Cerebellar cortex (tissue), 1 donor: ENCODE measurements at regions not wholly inside any gene's neighbourhood (a gene's known extent, or its start where the extent isn't known, plus 50 kb on each side); places are given as distances from the start of the nearest gene placed in this dataset.
A peak's percentile ranks its signal among the peaks of the same experiment; 100 is the strongest.

Source experiments
- DNase-seq: peaks from one replicate; pipeline ENCODE4 v3.0.0-alpha.2; 2015; ENCODE audit warnings: low spot score

DNA sequence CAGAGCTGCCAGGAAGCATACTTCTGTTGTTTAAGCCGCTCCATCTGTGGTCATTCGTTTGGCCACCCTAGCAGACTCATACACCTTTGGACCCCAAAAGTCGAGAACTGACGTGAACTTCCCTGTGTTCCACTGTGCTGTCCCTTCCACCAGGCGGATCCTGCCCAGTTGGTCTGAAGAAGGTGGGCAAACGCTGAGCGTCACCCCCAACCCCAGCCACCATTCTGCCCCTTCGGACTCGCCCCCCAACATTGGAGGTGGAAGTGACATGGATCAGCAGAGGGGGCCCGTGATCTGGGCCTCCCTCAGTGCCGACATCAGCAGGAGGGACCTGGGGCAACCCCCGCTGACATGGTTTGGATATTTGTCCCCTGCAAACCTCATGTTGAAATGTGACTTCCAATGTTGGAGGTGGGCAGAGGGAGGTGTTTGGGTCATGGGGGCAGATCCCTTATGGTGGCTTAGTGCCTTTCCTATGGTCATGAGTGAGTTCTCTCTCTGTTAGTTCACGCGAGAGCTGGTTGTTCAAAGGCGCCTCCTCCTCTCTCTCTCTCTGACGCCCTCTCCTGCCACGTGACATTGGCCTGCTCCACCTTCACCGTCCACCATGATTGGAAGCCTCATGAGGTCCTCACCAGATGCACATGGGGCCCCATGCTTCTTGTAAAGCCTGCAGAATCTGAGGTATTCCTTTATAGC lies 93.6 kb upstream of the ZNF507 start:
- no peak for DNase-seq

DNA sequence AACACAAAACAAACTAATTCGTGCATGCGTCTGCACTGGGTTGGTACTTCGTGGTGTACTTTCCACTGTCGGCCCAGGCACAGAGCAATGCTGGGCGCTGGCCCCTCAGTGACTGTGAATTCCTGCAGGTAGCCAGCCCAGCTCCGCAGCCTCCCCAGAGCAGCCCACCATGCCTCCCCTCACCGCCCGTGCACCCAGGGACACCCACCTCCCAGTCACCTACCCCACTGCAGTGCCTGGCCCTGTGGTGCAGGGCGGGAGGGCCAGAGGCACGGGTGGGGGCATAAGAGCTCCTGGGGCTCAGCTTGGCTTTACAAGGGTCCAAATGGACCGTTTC lies 93.1 kb upstream of the ZNF507 start:
- DNase-seq: no peak

DNA sequence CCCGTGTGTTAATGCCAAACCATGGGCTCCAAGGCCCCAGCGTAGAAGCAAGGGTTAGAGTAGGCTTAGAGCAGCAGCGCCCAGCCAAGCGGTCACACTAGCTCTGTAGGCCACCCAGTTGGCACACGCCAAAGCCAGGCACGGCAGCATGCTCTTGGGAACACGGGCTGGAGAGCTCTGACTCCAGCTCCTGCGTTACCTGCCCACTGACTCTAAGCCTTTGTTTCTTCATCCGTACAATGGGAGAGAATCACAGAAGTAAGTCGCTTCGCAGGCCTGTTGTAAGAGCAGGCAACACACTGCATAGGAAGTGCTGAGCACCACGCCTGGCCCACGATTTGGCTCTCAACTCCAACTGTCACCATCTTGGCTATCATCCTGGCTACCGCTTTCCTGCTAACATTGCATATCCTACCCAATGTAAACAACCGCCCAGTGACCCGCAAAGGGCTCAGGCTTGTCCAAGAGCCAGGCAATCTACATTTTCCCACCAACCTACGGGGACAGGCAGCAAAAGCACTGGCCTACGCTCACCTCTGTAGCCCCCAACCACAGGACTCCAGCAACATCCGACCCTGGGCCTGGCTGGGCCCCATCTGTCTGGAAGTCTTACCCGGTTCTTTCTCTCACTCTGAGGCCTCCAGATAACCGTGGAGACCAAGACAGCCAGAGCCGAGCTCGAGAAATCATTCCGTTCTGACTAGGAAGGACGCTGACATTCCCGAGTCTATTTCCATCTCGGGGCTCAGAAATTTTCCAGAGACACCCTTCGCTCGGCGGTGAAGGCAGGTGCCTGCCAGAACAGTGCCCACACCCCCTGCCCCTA lies 91.5 kb upstream of the ZNF507 start:
- DNase-seq: no peak

DNA sequence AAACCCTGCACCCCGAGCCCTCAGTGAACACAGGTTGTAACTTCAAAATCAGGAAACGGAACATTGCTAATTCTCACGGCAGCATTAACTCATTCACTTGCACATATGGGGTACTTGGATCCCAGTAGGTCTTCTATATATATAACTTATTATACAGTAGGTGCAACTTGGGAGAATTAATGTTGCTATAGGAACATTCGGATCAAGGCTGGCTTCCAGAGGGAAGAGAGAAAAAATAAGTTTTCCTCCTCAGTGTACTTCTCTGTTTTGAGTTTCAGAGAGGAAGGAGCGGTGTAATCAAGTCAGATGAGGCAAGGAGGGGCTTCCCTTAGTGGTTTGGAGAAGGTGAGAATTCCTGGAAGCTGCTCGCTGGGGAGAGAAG lies 90.9 kb upstream of the ZNF507 start:
- DNase-seq: no peak

DNA sequence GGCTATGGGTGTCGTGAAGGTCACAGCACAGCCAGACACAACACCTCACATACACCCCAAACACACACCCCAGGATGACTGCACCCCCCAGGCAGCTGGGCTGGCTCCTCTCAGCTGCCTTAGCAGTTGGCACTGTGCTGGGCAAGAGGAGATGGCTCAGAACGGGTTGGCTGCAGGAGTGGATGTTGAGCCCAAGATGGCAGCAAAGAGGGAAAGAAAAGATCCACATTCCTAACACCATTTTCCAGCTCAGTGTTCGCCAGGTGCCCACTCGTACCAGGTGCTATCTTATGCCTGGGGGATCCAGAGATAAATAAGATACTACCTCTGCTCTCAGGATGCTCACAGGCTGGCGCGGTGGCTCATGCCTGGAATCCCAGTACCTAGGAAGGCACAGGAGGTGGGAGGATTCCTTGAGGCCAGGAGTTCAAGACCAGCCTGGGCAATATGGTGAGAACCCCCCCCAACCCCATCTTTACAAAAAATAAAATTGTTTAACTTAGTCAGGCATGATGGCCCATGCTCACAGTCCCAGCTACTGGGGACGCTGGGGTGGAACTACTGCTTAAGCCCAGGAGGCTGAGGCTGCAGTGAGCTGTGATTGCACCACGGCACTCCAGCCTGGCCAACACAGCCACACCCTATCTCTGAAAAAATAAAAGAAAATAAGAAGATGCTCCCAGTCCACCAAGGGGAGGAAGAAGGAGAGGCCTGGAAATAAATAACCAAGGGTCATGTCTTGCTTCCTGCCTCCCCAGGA lies 89.7 kb upstream of the ZNF507 start:
- DNase-seq: no peak

DNA sequence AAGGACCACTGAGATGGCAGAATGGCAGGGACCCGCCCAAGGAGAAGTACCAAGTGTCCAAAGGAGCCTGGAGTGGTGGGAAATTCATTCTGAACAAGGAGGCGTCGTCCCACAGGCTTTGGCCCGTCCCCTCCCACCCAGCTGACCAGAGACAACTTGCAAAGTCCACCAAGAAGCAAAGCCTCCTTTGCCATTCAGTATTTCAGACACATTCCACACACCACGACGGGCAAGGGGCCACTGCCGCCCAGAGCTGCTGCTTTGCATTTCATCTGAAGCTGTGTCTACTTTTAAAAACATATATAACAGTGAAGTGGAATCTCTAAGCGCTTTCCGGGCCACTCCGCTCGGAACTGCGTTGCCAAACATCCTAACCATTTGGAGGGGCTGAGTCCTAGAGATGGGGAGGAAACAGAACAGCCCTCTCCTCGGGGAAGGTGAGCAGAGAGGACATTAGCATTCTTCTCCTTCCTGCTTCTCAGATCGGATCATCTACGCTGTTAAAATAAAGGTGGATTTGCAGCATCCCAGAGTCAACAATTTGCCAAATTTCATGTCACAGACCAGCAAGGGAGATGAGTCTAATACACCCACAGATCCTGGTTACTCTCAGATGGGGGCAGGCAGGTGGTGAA lies 89.0 kb upstream of the ZNF507 start:
- no peak for DNase-seq

DNA sequence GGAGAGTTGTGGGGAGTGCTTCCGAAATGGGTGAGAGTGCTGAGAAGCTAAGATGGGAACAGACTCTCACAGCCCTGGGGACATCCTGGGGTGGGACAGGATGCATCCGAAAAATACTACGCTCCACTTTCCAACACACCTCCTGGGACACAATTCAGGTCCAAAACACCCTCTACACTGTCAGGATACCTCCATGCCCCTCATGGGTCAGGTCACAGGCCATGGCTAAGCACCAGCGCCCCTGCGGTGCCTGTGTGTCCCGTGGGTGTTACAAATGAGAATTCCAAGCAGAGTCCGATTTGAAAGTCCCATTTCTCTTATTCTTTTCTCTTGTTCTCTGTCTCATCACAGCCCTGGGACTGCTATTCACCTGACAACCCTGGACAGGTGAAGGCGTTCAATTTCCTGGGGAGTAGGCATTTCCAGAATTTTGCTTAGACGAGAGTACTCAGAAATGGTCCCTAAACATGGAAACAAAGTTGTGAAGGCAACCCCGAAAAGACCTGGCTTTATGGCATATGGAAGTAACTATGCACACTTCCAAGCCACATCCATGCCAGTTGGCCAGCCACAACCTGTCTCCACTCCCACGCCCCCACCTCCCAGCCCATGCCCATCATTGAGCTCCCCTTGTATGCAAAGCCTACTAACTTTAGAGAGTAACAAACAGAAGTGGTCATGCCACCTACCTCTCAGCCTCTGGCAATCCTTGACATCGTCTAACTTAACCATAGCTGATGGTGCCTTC lies 87.9 kb upstream of the ZNF507 start:
- no peak for DNase-seq

DNA sequence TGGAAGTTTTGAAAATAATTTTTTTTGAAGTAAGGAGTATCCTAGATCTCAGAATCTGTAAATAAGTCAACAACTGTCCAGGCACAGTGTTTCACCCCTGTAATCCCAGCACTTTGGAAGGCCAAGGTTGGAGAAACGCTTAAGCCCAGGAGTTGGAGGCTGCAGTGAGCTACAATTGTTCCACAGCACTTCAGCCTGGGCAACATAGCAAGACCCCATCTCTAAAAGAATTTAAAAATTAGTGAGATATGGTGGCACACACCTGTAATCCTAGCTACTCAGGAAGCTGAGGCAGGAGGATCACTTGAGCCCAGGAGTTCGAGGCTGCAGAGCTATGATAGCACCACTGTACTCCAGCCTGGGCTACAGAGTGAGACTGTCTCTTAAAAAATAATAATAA lies 87.2 kb upstream of the ZNF507 start:
- no peak for DNase-seq

DNA sequence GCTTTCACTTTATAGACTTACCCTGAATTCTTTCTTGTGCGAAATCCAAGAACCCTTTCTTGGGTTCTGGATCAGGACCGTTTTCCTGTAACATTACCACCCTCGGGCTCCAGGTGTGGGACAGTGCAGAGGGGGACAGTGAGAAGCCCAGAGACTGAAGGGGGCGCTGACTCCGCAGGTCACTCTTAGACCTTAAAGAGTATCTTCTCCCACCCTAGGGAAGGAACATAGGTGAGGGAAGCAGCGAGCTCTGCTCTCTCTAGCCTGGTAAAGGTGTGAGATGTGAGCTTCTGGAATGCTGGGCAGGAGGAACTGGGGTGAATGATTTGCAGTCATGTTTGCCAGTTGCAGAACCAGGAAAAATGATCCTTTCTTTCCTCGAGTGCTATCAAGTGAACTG lies 80.8 kb upstream of the ZNF507 start:
- DNase-seq: no peak

DNA sequence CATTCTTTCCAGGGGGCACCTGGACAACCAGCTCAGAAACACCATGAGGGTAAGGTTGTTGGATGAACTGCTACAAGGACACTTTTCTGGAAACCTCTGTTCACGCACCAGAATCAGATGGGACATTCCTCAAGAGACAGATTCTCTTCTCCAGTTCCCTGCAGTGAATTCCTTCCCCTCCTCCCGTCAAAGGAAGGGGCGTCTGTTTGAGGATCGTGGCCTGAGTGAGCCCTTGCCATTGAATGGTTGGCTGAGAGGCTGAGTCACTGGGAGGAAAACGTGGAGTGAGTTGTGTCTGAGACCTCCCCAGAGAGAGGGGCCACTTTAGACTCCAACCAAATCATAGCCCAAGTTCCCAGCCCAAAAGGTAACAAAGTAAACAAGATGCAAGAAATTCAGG lies 79.4 kb upstream of the ZNF507 start:
- DNase-seq: no peak

DNA sequence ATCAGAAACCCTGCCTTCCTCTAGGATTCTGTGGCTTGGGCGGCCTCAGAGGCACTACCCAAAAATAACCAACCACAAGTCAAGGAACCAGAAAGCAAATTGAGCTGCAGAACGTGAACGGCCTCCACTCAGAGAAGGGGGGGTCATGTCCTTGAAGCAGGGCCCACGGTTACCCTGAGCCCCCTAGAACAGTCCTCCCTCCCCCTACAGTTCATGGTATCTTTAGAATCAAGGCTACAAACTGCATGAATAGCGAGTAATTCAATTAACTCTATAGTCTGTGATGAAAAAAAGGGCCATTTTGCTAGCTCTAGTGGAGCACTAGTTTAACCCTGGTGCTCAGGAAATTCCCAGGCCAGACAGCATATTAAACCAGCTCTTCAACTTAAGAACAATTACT lies 79.0 kb upstream of the ZNF507 start:
- no peak for DNase-seq

DNA sequence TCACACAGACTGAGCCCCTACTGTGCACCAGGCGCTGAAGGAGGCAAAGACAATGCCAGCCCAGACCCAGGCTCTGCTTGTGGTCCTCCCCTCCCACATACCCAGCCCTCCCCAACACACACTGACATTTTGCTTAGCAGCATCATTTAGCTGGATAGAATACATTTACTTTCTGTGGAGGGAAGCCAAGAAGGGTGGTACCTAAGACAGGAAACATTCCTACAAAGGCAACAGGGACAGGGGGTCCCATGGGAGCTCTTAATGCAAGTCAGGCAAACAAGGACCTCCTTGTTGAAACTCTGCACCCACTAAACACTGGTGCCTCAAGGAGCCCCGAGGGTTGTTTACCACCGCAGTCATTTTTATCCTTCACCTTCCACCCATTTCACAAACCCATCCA lies 77.0 kb upstream of the ZNF507 start:
- DNase-seq: no peak

DNA sequence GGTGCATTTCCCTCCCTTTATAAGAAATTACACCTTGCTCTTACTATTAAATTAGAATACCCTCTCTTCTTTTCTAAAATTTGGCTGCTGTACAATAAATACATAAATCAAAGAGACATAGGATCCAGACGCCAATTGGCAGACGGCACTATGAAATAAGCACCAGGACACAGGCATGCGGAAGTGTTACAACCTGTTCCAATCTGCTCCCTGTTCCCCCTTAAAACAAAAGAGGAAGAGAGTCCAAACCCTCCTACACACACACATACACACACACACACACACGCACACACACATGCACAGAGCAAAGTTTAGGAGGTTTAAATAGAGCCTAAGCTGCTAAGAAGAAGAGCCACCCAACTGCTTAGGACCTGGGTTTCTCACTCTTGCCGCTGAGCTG lies 75.6 kb upstream of the ZNF507 start:
- no peak for DNase-seq

DNA sequence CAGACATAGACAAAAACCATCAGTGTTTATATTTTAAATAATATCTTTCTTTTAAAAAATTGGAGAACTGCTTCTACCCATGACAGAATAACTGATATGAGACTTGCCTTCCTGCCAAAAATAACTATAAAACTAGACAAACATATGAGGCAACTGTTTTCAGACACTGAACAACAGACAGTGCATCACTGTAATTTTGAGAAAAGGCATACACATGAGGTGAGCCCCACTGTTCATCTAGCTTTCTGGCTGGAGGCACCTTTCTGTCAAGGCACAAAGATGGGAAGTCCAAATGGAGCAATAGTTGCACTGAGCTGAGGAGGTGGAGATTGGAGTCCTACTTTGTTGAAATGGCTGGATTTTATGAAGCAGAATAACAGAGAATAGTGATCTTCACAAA lies 71.9 kb upstream of the ZNF507 start:
- DNase-seq: no peak

DNA sequence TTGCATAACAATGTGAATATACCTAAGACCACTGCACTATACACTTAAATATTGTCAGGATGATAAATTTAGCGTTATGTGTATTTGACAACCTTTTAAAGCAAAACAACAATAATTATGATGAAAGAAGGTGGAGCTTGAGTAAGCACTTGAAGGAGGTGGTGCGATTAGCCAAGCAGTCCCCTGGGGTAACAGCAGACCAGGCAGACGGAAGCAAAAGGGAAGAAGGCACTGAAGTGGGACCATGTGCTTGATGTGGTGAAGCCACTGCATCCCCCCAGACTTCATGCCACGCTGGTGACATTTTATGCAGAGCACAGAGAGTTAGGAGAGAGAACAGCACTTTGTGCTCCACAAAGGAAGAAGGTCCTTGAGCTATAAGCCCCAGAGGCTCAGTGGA lies 58.3 kb upstream of the ZNF507 start:
- no peak for DNase-seq

DNA sequence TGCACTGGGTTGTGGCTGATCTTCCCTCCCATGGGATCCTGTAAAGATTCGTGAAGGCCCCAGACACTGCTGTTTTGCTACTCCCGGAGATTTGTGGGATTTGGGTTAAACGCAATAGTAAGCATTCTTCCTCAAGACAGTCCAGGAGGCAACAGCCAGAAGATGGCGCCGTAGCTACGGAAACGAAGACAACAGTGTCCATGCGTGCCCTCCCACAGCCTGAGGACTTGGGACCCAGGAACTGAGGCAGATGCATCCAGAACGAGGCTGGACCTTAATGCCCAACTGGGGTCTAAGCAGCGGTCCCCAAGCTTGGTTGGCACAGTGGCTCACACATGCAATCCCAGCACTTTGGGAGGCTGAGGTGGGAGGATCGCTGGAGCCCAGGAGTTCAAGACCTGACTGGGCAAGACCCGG lies 57.6 kb upstream of the ZNF507 start:
- peak; percentile 51 for DNase-seq

DNA sequence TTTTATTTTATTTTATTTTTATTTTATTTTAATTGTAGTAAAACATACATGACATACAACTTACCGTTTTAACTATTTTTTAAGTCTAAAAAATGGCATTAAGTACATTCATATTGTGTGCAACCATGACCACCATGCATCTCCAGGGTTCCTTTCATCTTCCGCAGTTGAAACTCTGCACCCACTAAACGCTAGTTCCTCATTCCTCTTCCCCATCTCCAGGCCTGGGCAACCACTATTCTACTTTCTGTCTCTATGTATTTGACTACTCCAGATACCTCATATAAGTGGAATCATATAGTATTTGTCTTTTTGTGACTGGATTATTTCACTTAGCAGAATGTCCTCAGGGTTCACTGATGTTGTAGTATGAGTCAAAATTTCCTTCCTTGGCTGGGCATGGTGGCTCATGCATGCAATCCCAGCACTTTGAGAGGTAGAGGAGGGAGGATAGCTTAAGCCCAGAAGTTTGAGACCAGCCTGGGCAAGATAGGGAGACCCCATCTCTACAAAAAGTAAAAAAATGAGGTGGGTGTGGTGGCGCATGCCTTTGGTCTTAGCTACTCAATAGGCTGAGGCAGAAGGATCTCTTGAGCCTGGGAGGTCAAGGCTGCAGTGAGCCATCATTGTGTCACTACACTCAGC lies 55.7 kb upstream of the ZNF507 start:
- DNase-seq: no peak

DNA sequence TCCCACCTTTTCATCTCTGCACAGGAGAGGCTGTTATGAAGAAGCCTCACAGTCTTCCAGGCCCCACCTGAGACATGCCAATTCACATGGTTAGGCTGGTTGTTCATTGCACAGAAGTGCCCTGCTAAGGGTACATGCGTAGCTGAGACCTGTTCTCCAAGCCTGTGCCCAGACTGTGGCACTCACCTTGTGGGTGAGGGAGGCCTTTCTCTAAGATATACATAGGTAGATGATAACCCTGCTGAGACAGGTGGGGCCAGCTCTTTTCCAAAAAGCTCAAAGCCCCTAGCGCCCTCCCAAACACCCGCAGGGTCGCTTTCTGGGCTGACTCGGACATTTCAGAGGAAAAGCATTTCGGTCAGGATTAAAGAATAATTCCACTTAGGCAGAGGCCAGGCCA lies 53.5 kb upstream of the ZNF507 start:
- no peak for DNase-seq

DNA sequence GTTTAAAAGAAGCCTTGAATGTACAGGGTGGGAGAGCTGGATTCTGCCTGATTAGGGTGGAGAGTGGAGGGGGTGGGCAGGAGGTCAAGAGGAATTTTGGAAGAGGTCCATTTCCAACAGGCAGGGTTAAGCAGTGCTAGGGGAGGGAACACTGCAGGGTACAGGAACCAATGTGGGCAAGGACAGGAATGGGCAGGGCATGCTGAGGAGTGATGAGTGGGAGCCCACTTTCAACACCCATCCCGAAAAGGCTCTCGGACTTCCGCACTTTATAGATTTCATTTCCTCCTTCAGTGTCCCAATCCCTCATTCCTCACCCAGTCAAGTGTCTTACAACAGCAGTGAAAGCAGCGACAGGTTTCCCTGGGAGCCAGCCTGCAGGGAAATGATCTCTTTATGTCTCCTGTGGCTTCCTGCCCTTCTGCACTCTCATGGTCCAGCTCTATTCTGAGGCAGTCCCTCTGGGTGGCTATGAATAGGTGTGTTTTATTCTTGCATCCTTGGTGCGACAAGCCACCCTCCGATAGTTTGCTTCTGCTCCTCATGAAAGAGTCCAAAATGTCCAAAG lies 50.5 kb upstream of the ZNF507 start:
- no peak for DNase-seq
